ENCODE measurements at regions not wholly inside any gene's neighbourhood (a gene's known extent, or its start where the extent isn't known, plus 50 kb on each side); places are given as distances from the start of the nearest gene placed in this dataset.

GRCh38 chr9:30915451-30915850 is 1469.0 kb upstream of the ACO1 start:
- Histone ChIP-seq H3K4ac (ENCODE audit: low read depth, low read length) (no peak overlapping the region), H2BK120ac (ENCODE audit: low read depth, low read length, poor library complexity, severe bottlenecking) (no peak overlapping the region), H4K5ac (ENCODE audit: insufficient read length, low read depth, low read length) (no peak overlapping the region), H2AFZ (ENCODE audit: low read length) (no peak overlapping the region), H2BK5ac (ENCODE audit: insufficient read length, low read length) (no peak overlapping the region), H3K18ac (ENCODE audit: insufficient read length, low read depth, low read length) (no peak overlapping the region), H3K9ac (ENCODE audit: extremely low read depth, insufficient read length, low read length) (no peak overlapping the region), H4K91ac (ENCODE audit: insufficient read length, low read depth, low read length) (no peak overlapping the region), H2BK15ac (ENCODE audit: low read depth, low read length) (no peak overlapping the region), H3K79me2 (ENCODE audit: insufficient read depth, low read length) (no peaks in the 10 kb centered on the region), H3K23ac (ENCODE audit: insufficient read length, low read depth, low read length) (no peak overlapping the region), H3K9me3 (ENCODE audit: control insufficient read depth, low read depth, low read length) (no peaks in the 10 kb centered on the region), H3K14ac (ENCODE audit: insufficient read depth, low read length) (no peak overlapping the region), H4K8ac (replicated peaks; ENCODE audit: insufficient read length, low read depth, low read length) (no peak overlapping the region), H4K20me1 (ENCODE audit: control insufficient read depth, insufficient read depth, insufficient read length) (no peaks in the 10 kb centered on the region), H3K56ac (ENCODE audit: insufficient read length, low read depth, low read length) (no peak overlapping the region), H3K4me2 (ENCODE audit: insufficient read depth, insufficient read length, low read length) (no peak overlapping the region), H3K27ac (ENCODE audit: insufficient read length, low read depth, low read length) (no peak overlapping the region), H3K79me1 (ENCODE audit: insufficient read depth, low read depth, low read length, poor library complexity, severe bottlenecking) (no peaks in the 10 kb centered on the region), H3K4me1 (ENCODE audit: insufficient read depth, low read length) (no peaks in the 10 kb centered on the region; the same call in 1 of the 2 replicates), H2AK5ac (ENCODE audit: insufficient read length, low read length) (no peak overlapping the region), H3T11ph (ENCODE audit: low read length) (no peak overlapping the region), H3K23me2 (ENCODE audit: insufficient read length, low read depth, low read length, poor library complexity, severe bottlenecking) (no peaks in the 10 kb centered on the region), H2BK12ac (ENCODE audit: insufficient read length, low read depth, low read length) (no peak overlapping the region), H2BK20ac (ENCODE audit: low read depth, low read length, poor library complexity, severe bottlenecking) (no peak overlapping the region), H3K27me3 (ENCODE audit: insufficient read depth, low read length) (peaks cover 7% of the 10 kb centered on the region; the same call in 1 of the 2 replicates)
- TF ChIP-seq CTCF (conservative IDR thresholded peaks at IDR 0.05): no peak
- Mint-ChIP-seq H3K27ac (no peak overlapping the region), H3K27me3 (ENCODE audit: low read depth) (peaks cover 54% of the 10 kb centered on the region), H3K9me3 (peaks cover 5 to 11% of the 10 kb centered on the region in 2 experiments), H3K4me1 (peaks cover 22 to 23% of the 10 kb centered on the region in 2 experiments), H3K4me3 (no peak overlapping the region), H3K36me3 (ENCODE audit: insufficient read depth in 1 of 3, low read depth in 3 of 3) (peaks cover 0 to 9% (median 4%) of the 10 kb centered on the region in 3 experiments; a peak in 4 of 7 replicates)
- no CpG with 5 or more reads among the region's 4 CpGs for WGBS (ENCODE audit: extremely low coverage, insufficient read length, low lambda C conversion rate)
- no peak for DNase-seq

All from H9 (cell line).